CD4-positive, alpha-beta T cell treated with Interleukin-12 subunit alpha and Interleukin-12 subunit beta, for 1 hour (primary cell): ENCODE measurements at regions not wholly inside any gene's neighbourhood (a gene's known extent, or its start where the extent isn't known, plus 50 kb on each side); places are given as distances from the start of the nearest gene placed in this dataset.
"Not testable (repeated sequence)": the region's sequence is repeated elsewhere in the genome, so short reads cannot be mapped to it uniquely, and the experiment has no call there.

ENCODE experiments used
- DNase-seq: peaks from one replicate; pipeline ENCODE4 v3.0.0-alpha.2; 2020

DNA sequence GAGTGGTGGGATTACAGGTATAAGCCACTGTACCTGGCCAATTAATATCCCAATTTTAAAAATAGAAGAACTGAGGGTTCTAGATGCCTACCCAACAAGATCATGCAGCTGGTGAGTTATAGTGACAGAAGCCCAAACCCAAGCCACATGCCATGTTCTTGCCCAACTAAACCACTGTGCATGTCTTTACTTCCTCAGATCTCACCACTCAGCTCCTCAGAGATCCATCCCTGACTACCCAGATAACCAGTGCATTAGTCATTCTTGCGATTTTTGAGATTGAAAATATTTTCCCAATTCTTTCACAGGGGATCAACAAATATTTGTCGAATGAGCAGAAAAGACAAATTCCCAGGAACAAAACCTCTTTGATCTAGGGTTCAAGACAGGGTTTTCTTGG is 303.1 kb downstream of the CBLN1 start:
- DNase-seq = no peak

DNA sequence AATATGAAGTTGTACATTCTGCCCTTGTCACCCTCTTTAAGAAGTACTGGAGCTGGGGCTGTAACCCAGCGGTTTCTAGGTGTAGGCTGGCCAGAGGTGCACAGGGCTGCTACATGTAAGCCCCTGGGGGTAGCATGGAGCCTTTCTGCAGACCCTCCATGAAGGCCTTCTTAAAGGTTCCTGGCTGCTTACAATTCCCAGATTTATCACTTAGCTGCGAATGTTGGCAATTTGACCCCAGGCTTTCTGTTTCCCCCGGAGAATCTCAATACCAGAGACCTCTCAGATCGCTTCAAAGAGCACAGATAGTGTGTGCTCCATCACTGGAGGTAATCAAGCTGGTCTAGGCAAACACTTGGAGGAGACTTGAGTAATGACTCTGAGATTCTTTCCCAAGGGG is 309.4 kb downstream of the CBLN1 start:
- no peak for DNase-seq

DNA sequence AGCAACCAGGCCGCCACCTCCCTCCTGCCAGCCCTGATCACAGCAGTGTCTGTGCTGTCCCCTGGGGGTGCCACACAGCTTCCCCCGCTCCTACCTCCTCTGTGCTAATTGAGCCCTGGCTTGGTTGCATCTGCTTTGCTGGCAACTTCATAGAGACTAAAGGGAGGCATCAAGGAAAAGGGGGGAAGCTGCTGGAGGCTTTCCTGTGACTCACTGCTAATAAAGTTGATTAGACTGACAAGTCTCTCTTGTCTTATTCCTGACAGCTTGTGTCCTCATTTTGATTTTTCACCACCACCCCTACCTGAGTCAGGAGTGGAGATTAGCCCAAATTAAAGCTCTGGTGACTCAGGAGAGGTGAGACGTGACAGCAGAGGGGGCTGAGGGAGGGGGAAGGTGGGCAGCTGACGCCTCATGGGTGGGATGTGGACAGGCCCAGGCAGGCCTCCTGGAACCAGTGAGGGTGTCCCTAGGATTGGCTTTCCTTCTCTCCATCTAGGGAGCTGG is 310.0 kb downstream of the CBLN1 start:
- no peak for DNase-seq

DNA sequence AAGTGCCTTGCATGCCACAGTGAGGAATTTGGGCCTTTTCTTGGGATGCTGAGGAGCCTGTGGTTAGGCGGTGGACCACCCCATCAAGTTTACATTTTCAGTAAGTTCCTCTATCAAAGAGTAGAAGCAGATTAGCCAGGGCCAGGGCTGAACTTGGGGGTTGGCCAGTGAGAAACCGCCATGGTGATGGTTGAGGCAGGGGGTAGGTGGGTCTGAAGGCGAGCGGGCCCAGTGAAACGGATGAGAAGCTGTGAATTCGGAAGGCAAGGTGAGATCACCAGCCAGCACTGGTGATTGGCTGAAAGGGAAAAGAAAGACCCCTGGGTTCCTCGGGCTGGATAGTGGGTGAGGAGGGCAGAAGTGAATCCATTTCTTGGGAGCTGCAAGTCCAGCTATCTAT is 311.4 kb downstream of the CBLN1 start:
- DNase-seq = no peak

DNA sequence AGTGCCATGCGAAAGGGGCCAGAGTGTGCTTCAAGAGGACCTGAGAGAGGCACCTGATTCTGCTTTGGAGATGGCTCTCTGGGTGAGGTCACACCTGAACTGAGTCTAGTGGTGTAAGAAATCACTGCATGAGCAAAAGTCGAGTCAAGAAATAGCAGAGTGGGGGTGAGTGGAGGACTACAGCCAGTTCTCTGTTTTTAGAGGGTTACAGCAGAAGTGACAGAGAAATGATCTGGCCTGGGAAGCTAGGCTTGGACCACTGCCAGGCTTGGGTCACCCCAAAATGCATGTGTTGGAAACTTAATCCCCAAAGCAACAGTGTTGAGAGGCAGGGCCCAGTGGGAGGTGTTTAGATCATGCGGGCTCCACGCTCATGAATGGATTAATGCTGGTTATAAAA is 312.0 kb downstream of the CBLN1 start:
- DNase-seq = no peak

DNA sequence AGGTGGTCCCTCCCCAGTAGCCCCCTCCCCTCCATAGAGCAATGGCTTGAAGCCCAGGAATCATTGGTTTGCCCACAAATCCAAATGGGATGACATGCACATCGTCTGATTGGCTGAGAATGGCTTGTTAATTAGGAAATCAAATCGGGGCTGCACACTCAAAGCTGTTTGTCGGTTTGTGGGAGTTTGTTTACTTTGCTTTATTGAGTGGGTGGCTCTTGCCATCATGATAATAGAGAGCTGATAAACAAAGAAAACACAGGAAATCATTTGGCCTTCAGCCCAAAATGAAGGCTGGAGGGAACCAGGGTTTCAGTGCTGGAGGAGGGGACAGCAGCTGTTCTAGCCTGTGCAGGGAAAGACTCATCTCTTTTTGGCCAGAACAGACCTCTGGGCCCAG is 316.3 kb downstream of the CBLN1 start:
- no peak for DNase-seq

DNA sequence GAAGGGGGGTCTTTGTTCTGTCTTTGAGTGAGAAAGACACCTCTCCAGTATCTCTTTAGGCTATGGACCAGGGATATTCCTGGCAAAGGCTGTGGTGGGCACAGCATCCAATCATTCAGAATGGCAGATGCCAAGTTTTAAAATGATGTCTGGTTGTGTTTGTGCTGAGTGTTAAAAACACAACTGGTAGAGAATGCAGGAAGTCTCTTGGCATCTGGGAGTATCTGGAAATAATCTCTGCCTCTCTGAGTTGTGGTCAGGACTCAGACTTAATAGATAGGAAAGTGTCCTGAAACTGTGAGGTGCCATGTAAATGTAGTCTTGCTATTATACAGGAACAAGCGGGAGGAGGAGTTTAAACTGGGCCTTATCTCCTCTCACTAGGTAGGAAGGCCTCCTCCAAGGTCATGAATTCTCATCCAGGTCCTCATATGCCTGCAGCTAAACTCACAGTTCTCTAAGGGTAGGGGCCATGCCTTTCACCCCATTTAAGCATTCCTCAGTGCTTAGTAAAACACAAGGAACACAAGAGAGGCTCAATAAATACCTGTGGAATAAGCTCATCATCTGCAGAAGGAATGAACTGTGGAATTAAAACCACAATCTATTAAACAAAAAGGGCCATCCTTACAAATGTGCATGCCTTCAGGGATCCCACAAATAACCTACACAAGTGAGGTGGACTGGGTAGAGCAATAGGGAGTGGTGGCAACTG is 317.6 kb downstream of the CBLN1 start:
- DNase-seq = no peak

DNA sequence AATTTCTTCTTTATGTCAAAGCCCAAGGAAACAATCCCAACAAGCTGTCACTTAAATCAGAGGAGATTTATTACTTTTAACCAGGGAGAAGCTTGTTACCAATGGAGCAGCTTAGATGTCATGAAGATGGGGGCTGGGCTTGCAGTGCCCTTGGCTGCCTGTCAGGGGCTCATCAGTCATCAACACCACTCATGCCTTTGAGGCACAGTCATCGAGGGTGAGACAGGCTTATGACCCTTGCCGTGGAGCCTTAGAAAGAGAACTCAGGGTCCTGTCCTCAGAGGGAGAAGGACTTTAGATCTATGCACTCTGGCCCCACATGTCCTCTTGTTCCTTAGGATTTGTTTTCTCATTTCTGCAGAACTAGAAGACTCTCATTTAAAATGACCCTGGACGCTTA is 318.3 kb downstream of the CBLN1 start:
- no peak for DNase-seq

DNA sequence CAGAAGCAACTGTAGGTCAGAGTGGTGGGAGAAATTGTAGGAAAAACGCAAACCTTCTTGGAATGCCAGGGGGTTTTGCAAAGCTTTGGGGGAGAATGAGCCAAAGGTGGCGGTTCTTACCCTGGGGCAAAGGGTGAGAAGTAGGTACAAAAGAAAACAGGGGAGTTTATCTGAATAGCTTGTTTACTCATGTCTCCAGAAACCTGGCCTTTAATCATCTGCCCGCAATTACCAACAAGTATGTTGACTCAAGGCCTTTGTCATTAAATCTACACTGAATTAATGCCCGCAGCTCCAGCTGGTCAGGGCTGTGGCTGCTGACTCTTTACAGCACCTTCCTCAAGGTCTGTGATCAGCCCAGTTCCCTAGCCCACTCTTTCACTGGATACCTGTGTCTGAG is 320.1 kb downstream of the CBLN1 start:
- DNase-seq = no peak

DNA sequence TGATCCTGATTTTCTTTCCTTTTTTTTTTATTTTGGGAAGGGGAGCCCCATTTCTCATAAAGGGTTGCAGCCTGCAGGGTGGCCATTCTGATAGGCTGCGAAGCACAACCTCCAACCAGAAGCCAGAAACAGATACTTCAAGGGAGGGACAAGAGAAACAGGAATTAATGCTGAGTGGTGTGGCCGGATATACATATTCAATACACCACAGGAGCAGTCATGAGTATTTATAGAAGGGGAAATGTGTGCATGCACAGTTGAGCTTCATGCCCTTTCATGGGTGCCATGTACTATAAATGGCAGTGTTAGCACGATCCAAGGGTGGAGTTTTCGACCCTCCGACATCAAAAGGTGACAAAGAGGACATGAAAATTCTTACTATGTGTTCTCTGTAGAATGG is 320.8 kb downstream of the CBLN1 start:
- no peak for DNase-seq

DNA sequence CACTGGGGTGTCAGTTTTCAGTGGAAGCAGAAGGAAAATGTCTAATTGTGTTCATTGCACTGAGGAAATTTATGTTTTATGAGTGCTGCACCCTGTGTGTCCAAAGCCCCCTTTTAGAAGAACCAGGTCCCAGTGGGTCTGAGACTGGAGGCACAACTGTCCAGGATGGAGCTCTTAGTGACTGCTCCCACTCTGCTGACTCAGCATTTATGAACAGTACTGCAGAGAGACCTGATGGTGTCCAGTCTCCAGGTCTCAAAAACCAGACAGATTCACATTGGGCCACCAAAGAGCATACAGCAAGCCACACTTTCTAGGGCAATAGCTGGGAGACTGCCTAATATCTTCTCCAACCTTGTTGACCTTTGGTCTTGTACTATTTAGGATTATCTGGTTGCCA is 321.9 kb downstream of the CBLN1 start:
- DNase-seq = no peak

DNA sequence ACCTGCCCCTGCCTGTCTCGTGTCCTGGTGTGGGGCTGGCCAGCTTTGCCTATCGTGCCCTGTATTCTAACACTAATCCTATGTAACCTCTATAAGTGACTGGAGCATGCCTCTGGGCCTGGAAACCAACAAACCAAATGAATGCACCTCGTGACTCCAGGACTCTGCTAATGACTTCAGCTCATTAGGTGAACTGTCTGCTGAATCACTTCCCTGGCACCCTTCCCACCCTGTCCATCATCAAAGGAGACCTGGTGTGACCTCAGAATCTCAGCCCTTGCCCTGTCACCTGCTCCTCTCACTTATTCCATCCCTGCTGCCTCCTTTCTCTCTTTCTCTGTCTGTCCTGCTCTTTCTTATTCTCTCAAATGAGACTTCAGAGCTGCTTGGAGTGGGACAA is 322.4 kb downstream of the CBLN1 start:
- no peak for DNase-seq

DNA sequence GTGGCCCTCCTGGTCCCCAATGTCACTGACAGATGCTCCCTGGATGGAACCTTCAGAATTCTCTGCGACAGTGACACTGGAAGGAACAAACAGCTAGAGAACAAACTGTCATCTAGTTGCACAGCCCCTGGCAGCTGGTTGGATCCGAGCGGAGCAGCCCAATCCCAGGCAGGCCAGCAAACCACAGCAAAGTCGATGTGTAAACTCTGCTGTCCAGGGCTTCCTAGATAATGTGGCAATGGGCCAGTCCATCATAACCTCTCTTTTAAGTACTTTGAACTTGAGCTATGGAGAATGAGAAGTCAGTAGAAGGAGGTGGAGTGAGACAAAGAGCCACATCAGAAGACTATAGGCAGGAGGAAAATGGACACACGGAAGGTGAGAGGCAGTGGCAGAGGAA is 323.0 kb downstream of the CBLN1 start:
- DNase-seq = no peak

DNA sequence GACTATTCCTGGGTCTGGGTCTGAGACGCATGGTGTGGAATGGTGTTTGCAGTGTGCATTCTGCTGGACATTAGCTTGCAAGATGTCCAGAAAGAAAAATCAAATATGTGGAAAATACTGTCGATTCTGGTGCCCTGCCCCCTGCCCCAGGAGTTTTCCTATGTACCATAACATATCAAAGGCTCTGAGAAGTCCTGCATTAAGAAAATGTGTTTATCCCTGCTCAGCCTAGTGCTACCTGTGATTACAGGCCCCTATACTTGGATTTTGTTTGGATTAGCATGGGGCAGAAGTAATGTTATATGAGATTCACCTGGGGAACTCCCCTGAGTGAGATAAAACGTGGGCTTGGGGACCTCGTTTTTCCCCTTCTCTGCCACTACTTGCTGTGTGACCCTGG is 325.0 kb downstream of the CBLN1 start:
- DNase-seq = no peak

DNA sequence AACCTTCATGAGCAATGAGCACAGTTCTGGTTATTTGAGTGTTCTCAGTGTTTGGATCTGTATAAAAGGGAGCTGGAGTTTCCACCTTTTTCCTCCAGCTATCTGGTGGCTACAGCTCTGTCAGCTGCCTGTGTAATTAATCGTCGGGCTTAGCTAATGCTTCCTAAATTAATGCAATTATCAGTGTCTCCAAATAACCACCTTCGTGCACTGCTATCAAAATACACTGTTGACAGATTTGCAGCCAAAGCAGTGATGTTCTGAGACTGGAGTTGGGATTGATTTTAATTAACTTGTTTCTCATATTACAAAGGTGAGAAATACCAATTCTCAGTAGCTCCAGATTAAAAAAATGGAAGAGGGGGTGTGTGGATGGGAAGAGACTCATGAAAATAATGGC is 325.8 kb downstream of the CBLN1 start:
- DNase-seq = no peak

DNA sequence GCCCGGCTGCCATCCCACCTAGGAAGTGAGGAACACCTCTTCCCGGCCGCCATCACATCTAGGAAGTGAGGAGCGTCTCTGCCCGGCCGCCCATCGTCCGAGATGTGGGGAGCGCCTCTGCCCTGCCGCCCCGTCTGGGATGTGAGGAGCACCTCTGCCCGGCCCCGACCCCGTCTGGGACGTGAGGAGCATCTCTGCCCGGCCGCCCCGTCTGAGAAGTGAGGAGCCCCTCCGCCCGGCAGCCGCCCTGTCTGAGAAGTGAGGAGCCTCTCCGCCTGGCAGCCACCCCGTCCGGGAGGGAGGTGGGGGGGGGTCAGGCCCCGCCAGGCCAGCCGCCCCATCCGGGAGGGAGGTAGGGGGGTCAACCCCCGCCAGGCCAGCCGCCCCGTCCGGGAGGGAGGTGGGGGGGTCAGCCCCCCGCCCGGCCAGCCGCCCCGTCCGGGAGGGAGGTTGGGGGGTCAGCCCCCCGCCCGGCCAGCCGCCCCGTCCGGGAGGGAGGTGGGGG is 330.0 kb downstream of the CBLN1 start:
- DNase-seq = not testable (repeated sequence)

DNA sequence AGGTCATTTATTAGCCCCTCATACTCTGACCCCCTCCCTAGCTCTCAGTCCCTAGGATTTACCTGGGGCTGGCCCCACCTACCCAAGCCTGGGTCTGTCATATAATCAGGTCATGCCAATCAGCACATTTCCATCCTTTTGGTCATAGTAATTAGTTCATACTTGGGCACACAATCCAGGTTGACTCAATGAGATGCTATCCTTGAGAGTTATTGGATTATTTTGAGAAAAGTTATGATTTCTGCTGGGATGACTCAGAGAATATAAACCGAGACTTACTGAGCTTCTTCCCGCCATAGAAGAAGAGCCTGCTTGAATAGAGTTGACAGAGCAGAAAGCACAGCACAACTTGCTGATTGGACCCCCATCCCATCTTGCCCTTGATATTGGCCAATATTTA is 331.5 kb downstream of the CBLN1 start:
- no peak for DNase-seq

DNA sequence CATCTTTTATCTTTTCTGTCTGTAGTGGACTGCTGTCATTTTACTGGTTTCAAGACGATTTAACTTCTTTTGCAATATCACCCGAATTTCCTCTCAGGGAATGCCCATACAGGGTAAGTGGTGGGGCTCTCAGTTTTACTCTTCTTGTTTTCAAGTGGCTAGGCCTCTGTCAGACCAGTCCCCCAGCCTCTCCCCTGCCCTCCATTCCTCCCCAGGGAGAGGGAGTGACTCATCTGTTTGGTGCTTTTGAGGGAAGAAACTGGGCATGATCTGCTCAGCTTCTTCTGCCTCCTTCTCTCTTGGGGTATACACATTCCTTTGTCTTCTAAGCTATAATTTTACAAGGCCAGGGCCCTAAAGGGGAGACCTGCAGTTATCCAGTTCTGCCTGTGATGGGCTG is 332.0 kb downstream of the CBLN1 start:
- no peak for DNase-seq

DNA sequence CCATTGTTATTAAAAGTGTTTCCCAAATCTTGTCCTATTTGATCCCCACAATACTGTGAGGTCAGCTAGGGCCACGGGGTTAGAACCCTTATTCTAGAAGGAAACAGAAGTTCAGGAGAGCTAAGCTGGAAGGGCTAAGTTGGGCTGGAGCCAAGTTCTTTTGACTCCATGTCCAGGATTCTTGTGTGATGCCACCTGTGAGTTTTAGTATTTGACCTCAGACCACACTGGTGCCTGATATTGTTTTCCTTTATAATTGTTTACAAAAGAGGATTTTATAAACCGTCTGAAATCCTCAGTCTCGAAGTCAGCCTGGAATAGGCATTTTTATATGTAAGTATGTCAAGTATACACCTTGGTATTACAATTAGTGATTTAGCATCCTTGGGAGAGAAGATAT is 332.7 kb downstream of the CBLN1 start:
- DNase-seq = no peak

DNA sequence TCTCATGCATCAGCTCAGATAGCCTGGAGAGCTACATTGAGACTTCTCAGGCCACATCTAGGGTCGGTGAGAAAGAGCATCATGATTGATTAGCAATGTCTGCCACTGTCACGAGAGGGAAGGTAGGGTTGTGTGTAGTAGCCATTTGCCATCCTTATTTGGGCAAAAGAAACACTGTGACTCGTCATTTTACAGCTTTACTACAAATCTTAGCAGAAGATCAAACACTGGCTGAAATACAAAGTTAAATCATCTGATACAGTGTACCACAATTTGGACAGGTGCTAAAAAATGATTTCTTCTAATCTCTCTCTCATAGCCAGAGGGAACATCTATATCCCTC is 334.3 kb downstream of the CBLN1 start:
- DNase-seq = no peak

DNA sequence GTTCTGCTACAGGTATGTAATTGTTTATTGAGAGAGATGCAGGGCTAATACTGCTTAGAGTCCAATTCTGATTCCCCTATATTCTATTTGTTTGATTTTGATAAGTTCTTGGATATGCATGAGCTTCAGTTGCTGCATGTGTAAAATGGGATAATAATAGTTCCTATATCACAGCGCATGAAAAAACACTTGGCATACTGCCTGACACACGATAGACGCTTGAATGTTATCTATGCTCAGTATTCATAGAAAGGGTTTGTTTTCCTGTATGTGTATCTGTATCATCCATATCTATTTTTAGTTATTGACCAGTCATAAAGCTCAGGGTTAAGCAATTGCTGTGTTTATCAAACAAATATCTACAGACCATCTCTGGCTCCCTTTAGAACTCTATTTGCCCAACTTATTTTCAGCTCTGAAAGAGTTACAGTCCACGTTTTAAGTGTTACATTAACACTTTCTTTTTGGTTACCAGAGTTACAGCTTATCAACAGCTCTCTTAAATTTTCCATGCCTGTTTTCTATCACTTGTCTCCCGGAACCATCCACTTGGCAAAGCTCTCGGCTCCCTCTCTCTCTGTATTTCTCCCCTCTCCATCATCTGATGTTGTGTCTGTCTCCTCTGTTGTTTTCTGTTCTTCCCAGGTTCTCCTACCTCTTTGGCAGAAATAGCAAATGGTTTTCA is 334.8 kb downstream of the CBLN1 start:
- DNase-seq = no peak

DNA sequence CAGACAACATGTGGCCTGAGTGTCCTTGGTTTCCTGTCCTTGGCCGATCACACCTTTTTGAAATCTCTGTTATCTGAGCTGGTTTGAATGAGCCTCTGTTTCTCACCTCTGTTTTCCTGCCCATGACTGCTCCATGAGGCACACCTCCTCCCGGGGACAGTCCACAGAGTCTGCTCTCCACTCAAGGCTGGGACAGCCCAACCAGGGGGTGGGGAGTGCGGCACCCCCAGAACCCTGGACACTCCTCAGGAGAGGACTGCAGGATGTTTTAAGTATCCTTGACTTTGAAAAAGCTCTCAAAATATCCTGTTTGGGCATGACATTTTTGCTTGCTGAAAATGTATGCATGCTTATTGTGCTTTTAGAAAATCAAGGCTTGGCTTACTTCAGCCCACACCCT is 333.0 kb upstream of the N4BP1 start:
- DNase-seq = no peak

DNA sequence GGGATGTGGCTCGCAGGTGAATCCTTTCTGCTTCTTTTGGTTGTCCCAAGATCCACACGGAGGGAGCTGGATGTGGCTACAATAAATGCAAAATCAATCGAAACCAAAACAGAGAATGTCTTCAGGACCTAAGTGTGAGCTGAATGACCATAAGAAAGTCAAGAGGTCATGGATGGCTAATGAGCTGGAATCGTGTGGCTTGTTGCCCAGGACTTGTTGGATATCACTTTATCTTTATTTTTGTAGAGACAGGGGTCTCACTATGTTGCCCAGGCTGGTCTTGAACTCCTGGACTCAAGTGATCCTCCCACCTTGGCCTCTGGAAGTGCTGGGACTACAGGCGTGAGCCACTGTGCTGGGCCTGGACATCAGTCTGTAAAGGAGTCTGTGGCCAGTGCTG is 326.8 kb upstream of the N4BP1 start:
- no peak for DNase-seq

DNA sequence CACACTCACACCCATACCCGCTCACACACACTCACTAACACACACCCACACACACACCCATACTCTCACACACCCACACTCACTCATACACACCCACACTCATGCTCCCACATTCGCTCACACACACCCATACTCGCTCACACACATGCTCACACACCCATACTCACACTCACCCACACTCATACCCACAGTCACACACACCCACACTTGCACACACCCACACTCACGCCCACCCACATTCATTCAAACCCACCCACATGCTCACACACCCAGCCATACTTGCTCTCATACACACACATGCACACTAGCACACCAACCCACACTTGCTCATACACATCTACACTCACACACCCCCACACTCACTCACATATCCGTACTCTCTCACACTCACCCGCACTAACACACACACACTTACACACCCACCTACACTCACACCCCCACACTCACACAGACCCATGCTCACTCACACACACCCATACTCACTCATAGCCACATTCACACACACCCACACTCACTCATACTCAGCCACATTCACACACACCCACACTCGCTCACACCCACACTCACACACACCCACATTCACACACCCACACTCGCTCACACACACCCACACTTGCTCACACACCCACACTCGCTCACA is 322.4 kb upstream of the N4BP1 start:
- no peak for DNase-seq
